ENCODE measurements at regions not wholly inside any gene's neighbourhood (a gene's known extent, or its start where the extent isn't known, plus 50 kb on each side); places are given as distances from the start of the nearest gene placed in this dataset.

GRCh38 chr22:48449466-48450187 is 1378.0 kb downstream of the BRD1 start:
- DNase-seq, result no peak

- no peak for DNase-seq
These were observed 1378.9 kb downstream of the BRD1 start for GRCh38 chr22:48448821-48449220.

- no peak for DNase-seq
These were observed 1382.4 kb downstream of the BRD1 start for GRCh38 chr22:48445113-48445827.

GRCh38 chr22:48444320-48445112 is 1383.2 kb downstream of the BRD1 start:
- DNase-seq, result no peak

DNA sequence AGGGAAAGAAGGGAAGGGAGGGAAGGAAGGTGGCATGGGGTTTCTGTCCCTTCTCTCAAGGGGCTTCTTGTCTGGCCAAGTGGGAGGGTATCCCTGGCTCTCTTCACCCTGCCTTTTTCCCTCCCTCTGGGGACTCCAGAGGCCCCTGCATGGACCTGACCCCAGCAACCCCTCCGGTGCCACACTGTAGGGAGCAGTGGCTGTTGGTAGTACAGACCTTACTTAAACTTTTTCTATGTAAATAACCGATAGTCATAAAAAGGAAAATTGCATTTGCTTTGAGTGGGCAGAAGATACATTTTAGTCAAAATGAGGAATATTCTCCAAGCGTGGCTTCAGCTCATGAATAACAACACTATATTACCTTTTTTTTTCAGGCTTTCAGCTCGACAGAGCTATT is 1384.0 kb downstream of the BRD1 start:
- no peak for DNase-seq

DNA sequence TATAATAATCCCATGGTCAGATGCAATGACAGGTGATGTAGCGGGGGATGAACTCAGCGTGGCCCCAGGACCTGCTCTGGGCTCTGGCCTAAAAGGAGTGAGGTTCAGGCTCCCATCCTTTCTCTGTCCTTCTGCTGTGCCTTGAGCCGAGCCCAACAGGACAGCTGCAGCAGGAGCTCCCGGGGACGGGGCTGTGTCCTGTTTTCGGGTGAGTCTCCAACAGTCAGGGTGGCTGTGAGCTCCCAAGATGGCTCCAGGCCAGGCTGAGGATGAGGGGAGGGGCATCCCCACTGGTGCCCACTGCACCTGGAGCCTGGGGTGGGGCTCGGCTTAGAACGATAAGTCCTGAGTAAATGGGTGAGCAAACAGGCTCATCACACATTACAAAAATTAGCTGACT is 1385.0 kb downstream of the BRD1 start:
- no peak for DNase-seq

GRCh38 chr22:48441553-48441850 is 1386.2 kb downstream of the BRD1 start:
- DNase-seq, result no peak

GRCh38 chr22:48440673-48441552 is 1386.8 kb downstream of the BRD1 start:
- no peak for DNase-seq

DNA sequence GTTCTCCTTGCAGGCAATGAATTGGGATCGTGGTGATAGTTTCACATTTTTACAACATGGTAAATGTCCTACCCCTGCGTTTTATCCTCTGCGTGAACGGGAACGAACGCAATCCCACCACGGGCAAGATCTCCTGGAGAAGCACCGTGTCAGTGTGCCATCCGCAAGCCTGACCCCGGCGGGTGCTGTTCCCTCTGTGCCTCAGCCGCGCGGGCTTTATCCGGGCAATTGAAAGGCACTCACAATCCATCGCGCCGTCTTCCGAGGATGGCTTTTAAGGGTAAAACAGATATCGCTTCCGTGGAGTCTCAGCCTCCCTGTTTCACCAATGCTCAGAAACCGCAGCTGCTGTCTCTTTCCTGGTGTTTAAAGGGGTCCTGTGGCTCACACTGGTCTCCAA is 1387.5 kb downstream of the BRD1 start:
- no peak for DNase-seq

DNA sequence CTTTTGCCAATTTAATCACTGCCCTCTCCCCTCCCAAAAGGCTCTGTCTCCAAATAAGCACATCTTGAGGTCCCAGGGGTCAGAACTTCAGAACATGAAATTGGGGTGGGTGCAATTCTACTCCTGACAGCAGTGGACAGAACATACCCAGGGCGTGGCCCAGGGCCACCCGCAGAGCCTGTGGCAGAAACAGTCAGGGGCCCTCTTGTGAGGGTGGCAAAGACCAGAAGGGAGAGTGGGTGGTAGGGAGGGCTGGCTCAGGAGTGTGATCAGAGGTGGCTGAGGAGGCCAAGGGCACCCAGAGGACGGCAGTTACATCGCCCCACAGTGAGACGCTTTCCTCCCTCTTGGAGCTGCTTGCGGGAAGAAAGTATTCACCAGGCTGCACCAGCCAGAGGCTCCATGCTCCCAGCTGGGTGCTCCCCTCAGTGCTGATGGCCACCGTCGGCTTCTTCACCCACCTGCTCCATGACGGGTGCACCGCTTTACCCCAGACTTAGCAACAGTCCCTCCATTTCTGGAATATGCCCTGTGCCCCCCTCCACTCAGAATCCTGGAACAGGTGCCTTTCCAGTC is 1388.0 kb downstream of the BRD1 start:
- no peak for DNase-seq

- DNase-seq, result no peak
These were observed 1388.7 kb downstream of the BRD1 start for GRCh38 chr22:48438800-48439559.

GRCh38 chr22:48438096-48438495 is 1389.6 kb downstream of the BRD1 start:
- no peak for DNase-seq

- DNase-seq, result no peak
These were observed 1391.3 kb downstream of the BRD1 start for GRCh38 chr22:48436201-48436931.

DNA sequence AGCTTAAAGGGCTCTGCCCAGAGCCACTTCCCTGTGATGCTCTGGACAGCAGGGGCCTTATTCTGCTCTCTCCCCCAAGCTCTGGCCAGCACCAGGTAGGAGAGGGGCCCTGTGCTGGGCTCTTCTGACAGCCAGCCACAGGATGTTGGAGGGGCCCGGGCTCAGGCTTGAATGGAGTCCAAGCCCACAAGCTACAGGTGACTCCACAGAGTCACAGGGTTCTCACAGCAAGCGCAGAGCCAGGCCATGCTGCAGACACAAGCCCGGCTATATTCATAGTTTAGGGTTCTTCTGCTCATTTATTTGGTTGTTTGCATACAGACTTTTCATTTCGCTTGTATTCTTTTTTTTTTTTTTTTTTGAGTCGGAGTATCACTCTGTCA is 1392.8 kb downstream of the BRD1 start:
- DNase-seq, result no peak

DNA sequence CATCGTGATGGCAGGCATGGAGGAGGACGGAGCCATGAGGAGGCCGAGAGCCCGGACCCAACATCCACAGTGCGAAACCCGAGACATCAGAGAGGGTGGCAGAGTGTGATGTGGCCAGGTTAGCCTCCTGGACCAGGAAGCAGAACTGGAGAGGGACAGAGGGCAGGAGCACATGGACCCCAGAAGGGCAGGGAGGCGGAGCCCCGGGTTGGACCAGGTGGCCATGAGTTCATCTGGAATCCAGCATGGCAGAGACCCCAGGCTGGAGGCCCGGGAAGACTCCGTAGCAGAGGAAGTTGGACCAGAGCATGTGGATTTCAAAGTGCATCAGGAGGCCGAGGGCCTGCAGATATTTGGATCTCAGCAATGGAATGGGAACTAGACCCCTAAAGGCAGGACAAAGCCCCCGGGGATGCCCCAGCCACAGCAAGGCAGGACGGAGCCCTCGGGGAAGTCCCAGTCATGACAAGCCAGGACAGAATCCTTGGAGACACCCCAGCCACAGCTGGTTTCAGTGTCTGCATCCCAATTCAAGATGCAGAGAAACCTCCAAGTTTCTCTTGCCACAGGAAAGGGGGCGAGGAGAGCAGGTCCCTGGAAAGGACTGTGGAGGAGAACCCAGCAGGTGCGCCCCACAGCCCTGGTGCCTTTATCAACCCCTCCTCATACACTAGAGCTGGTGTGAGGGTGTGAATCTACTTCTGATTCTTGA is 1393.4 kb downstream of the BRD1 start:
- DNase-seq, result no peak

DNA sequence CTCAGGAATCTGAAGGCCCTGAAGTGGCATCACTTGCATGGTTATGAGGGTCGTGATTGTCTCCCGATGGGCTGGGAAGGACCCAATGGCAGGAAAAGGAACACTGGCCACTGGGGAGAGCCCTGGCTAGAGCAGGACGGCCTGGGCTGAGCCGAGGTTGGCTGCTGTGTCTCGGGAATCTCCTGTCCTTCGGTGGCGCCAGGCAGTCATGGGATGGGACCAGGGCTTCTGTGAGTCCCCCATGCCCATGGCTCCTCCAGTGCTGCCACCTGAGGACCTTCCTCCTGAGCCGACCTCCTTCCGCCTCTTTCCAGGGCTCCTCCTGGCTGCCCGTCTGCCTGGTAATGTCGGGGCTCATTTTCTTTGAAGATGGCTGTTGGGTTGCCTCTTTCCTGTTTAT is 1394.0 kb downstream of the BRD1 start:
- DNase-seq, result no peak

GRCh38 chr22:48432781-48433518 is 1394.7 kb downstream of the BRD1 start:
- DNase-seq, result no peak

DNA sequence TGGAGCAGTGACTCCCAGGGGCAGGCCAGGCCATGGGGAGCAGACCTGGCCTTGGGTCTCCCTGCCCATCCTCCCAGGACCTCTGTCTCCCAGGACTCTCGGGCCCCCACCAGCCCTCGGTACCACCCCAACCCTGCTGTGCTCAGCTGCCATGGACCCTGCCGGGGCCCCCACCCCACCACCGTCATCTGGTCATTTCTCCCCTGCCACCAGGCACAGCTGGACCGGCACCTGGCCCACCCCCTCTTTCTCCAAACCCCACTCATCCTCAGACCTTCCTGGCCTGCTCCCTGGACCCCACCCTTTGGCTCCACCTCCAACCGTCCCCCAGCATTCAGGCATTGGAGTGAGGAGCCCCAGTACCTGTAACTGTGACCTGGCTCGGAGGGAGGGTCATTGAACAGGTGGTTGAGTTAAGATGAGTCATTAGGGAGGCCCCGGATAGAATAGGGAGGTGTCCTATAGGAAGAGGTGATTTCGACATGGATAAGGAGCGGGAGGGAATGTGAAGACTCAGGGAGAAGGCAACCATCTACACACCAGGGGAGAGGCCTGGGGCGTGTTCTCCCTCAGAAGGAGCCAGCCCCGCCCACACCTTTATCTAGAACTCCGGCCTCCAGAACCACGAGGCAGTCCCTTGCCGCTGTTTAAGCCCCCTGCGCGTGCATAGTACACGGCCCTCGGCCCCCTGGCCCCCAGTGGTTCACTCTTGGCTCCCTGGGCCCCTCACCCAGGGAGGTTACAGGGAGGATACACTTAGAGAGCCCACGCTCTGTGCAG is 1395.9 kb downstream of the BRD1 start:
- DNase-seq, result no peak

DNA sequence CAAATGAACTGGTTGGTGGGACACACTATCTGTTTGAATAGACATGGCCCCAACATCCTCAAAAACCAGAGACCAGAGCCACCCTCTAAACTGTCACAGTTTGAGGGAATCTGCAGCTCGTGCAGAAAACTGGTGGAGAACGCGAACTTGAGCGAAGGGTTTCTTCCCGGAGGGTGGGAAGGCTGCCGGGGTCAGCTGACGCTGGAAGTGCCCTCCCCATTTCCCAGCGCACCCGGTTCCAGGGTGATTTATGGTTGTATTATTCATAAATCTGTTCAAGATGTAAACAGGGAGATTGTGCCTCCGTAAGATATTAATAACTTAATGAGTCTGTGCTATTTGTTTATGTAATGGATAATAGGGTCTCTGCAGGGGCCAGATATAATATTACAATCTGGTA is 1396.7 kb downstream of the BRD1 start:
- DNase-seq, result no peak
